ENCODE measurements at regions not wholly inside any gene's neighbourhood (a gene's known extent, or its start where the extent isn't known, plus 50 kb on each side); places are given as distances from the start of the nearest gene placed in this dataset.

GRCh38 chr12:45634273-45634917 is 95.1 kb upstream of the ARID2 start:
- FAIRE-seq (no peak), DNase-seq (ENCODE audit: insufficient read length, low spot score) (no peak)
- no peak for TF ChIP-seq CTCF (IDR thresholded peaks at IDR 0.05; ENCODE audit: insufficient read depth, missing control alignments)

GRCh38 chr12:45637242-45637641 is 92.3 kb upstream of the ARID2 start:
- no peak for FAIRE-seq
- no peak for TF ChIP-seq CTCF (IDR thresholded peaks at IDR 0.05; ENCODE audit: insufficient read depth, missing control alignments)
- DNase-seq (ENCODE audit: insufficient read length, low spot score): no peak

- TF ChIP-seq CTCF (IDR thresholded peaks at IDR 0.05; ENCODE audit: insufficient read depth, missing control alignments): no peak
- no peak for FAIRE-seq
- DNase-seq (ENCODE audit: insufficient read length, low spot score): no peak
Measured at GRCh38 chr12:45637706-45638105, 91.8 kb upstream of the ARID2 start.

GRCh38 chr12:45638386-45638785 is 91.1 kb upstream of the ARID2 start:
- no peak for DNase-seq (ENCODE audit: insufficient read length, low spot score)
- no peak for FAIRE-seq
- TF ChIP-seq CTCF (IDR thresholded peaks at IDR 0.05; ENCODE audit: insufficient read depth, missing control alignments): no peak

GRCh38 chr12:45644541-45644940 is 85.0 kb upstream of the ARID2 start:
- no peak for TF ChIP-seq CTCF (IDR thresholded peaks at IDR 0.05; ENCODE audit: insufficient read depth, missing control alignments)
- DNase-seq (ENCODE audit: insufficient read length, low spot score) (no peak), FAIRE-seq (no peak)

- no peak for FAIRE-seq
- no peak for TF ChIP-seq CTCF (IDR thresholded peaks at IDR 0.05; ENCODE audit: insufficient read depth, missing control alignments)
- DNase-seq (ENCODE audit: insufficient read length, low spot score): no peak
Measured at GRCh38 chr12:45646851-45647581, 82.5 kb upstream of the ARID2 start.

- DNase-seq (ENCODE audit: insufficient read length, low spot score): no peak
- FAIRE-seq: no peak
- no peak for TF ChIP-seq CTCF (IDR thresholded peaks at IDR 0.05; ENCODE audit: insufficient read depth, missing control alignments)
Measured at GRCh38 chr12:45648070-45648469, 81.4 kb upstream of the ARID2 start.

Data from D721Med (cell line).